MM.1S (cell line): ENCODE measurements at regions not wholly inside any gene's neighbourhood (a gene's known extent, or its start where the extent isn't known, plus 50 kb on each side); places are given as distances from the start of the nearest gene placed in this dataset.

ENCODE experiments used
- DNase-seq: peaks from one replicate; pipeline ENCODE4 v3.0.0-alpha.2; 2015
- H2AFZ ChIP-seq: fragments of 300-600 bp; sonication (generic); 2 replicates; pipeline ENCODE4 v1.6.0; 2016; ENCODE audit warnings: antibody characterized with exemption, low read length
- H3F3A ChIP-seq: fragments of 300-600 bp; sonication (generic); 2 replicates; pipeline ENCODE4 v1.6.1; 2016; ENCODE audit warnings: mild to moderate bottlenecking, antibody characterized with exemption, low read length, moderate library complexity, mixed read lengths; ENCODE audit not compliant: insufficient read depth
- H3K27ac ChIP-seq: fragments of 300-600 bp; sonication (generic); 2 replicates; pipeline ENCODE4 v1.5.1; 2016; ENCODE audit warnings: mild to moderate bottlenecking, low read length
- H3K27me3 ChIP-seq: fragments of 300-600 bp; sonication (generic); replicated peaks from 2 replicates; pipeline ENCODE4 v1.6.0; 2016; ENCODE audit warnings: low read length; ENCODE audit not compliant: insufficient read depth
- H3K36me3 ChIP-seq: fragments of 300-600 bp; sonication (generic); replicated peaks from 2 replicates; pipeline ENCODE4 v1.6.1; 2016; ENCODE audit warnings: mild to moderate bottlenecking, low read length, mixed read lengths; ENCODE audit not compliant: insufficient read depth
- H3K4me1 ChIP-seq: fragments of 300-600 bp; sonication (generic); 2 replicates; pipeline ENCODE4 v1.6.1; 2016; ENCODE audit warnings: low read length, mixed read lengths
- H3K4me2 ChIP-seq: fragments of 300-600 bp; sonication (generic); 2 replicates; pipeline ENCODE4 v1.6.0; 2016; ENCODE audit warnings: low read depth, low read length
- H3K4me3 ChIP-seq: fragments of 300-600 bp; sonication (generic); 2 replicates; pipeline ENCODE4 v1.5.1; 2016; ENCODE audit warnings: low read length, mixed read lengths
- H3K79me2 ChIP-seq: fragments of 300-600 bp; sonication (generic); 2 replicates; pipeline ENCODE4 v1.6.1; 2016; ENCODE audit warnings: mixed run types, low read length, mixed read lengths
- H3K9ac ChIP-seq: fragments of 300-600 bp; sonication (generic); 2 replicates; pipeline ENCODE4 v1.6.1; 2016; ENCODE audit warnings: low read length, mixed read lengths
- H3K9me2 ChIP-seq: fragments of 300-600 bp; sonication (generic); replicated peaks from 2 replicates; pipeline ENCODE4 v1.6.1; 2016; ENCODE audit warnings: mild to moderate bottlenecking, low read length, mixed read lengths; ENCODE audit not compliant: insufficient read depth
- H3K9me3 ChIP-seq: fragments of 300-600 bp; sonication (generic); replicated peaks from 2 replicates; pipeline ENCODE4 v1.6.1; 2016; ENCODE audit warnings: mild to moderate bottlenecking, low read length, mixed read lengths; ENCODE audit not compliant: insufficient read depth
- H4K20me1 ChIP-seq: fragments of 300-600 bp; sonication (generic); 2 replicates; pipeline ENCODE4 v1.6.1; 2016; ENCODE audit warnings: mild to moderate bottlenecking, low read length, moderate library complexity, mixed read lengths; ENCODE audit not compliant: insufficient read depth
- CTCF ChIP-seq: fragments of 300-600 bp; sonication (generic); IDR thresholded peaks from 2 replicates; pipeline ENCODE4 v1.5.1; 2016; ENCODE audit warnings: antibody characterized with exemption, low read length, mixed read lengths
- EZH2 ChIP-seq: fragments of 300-600 bp; sonication (generic); optimal IDR thresholded peaks from 2 replicates; pipeline ENCODE3; 2017; ENCODE audit warnings: low read depth, mild to moderate bottlenecking, antibody characterized with exemption, low read length, mixed read lengths
- EZH2phosphoT487 ChIP-seq: fragments of 300-600 bp; sonication (generic); IDR thresholded peaks from 2 replicates; pipeline ENCODE4 v1.6.1; 2018; ENCODE audit warnings: antibody characterized with exemption, low read length

- H3K27me3 ChIP-seq: no peaks in the 10 kb centered on the region
Measured at GRCh38 chr11:80009081-80009480, 568.3 kb upstream of the TENM4 start.

GRCh38 chr11:80007616-80008015, 566.8 kb upstream of the TENM4 start:
- Histone ChIP-seq H3K27me3 (no peaks in the 10 kb centered on the region), H4K20me1 (no peaks in the 10 kb centered on the region), H3K4me1 (no peaks in the 10 kb centered on the region), H3K9me3 (no peaks in the 10 kb centered on the region), H3K79me2 (no peaks in the 10 kb centered on the region), H3K36me3 (no peaks in the 10 kb centered on the region), H3K4me3 (no peak overlapping the region), H3K27ac (no peak overlapping the region), H3K9me2 (no peaks in the 10 kb centered on the region), H3K4me2 (no peak overlapping the region), H3K9ac (no peak overlapping the region), H2AFZ (no peak overlapping the region), H3F3A (no peaks in the 10 kb centered on the region)
- DNase-seq: no peak
- TF ChIP-seq CTCF (no peak), EZH2 (no peak), EZH2phosphoT487 (no peak)

More at GRCh38 chr11:80009081-80009480, 568.3 kb upstream of the TENM4 start:
- no peaks in the 10 kb centered on the region for H4K20me1 ChIP-seq
- H3K4me2 ChIP-seq: no peak overlapping the region
- H3F3A ChIP-seq: no peaks in the 10 kb centered on the region
- no peak overlapping the region for H3K27ac ChIP-seq
- H3K79me2 ChIP-seq: no peaks in the 10 kb centered on the region
- no peak overlapping the region for H3K9ac ChIP-seq
- H2AFZ ChIP-seq: no peak overlapping the region
- no peaks in the 10 kb centered on the region for H3K36me3 ChIP-seq
- DNase-seq: no peak
- no peaks in the 10 kb centered on the region for H3K4me1 ChIP-seq
- no peak overlapping the region for H3K4me3 ChIP-seq
- TF ChIP-seq EZH2: no peak
- no peak for TF ChIP-seq EZH2phosphoT487
- TF ChIP-seq CTCF: no peak
- H3K9me3 ChIP-seq: no peaks in the 10 kb centered on the region
- H3K9me2 ChIP-seq: no peaks in the 10 kb centered on the region

- Histone ChIP-seq H4K20me1 (no peaks in the 10 kb centered on the region), H3K4me3 (no peak overlapping the region), H3K4me2 (no peak overlapping the region), H3K36me3 (no peaks in the 10 kb centered on the region), H3K9me2 (no peaks in the 10 kb centered on the region), H3K9me3 (no peaks in the 10 kb centered on the region), H3K79me2 (no peaks in the 10 kb centered on the region), H3K9ac (no peak overlapping the region), H3K27me3 (no peaks in the 10 kb centered on the region), H2AFZ (no peak overlapping the region), H3F3A (no peaks in the 10 kb centered on the region), H3K27ac (no peak overlapping the region), H3K4me1 (no peaks in the 10 kb centered on the region)
- TF ChIP-seq EZH2phosphoT487 (no peak), CTCF (no peak), EZH2 (no peak)
- no peak for DNase-seq
Measured at GRCh38 chr11:79990141-79990540, 549.3 kb upstream of the TENM4 start.
